Bone marrow (tissue), 2 donors: ENCODE measurements at regions not wholly inside any gene's neighbourhood (a gene's known extent, or its start where the extent isn't known, plus 50 kb on each side); places are given as distances from the start of the nearest gene placed in this dataset.
"Not testable (repeated sequence)": the region's sequence is repeated elsewhere in the genome, so short reads cannot be mapped to it uniquely, and the experiment has no call there.

Source experiments
- DNase-seq, 2 donors: peaks; one replicate each; lab custom pipeline; 2025; lab: John Stamatoyannopoulos, UW

GRCh38 chr3:106078635-106079034 is 209.8 kb upstream of the CBLB start:
- no peak for DNase-seq

- no peak for DNase-seq
Measured at GRCh38 chr3:106082616-106083015, 213.8 kb upstream of the CBLB start.

GRCh38 chr3:106083207-106083606 is 214.4 kb upstream of the CBLB start:
- DNase-seq: no peak

- no peak for DNase-seq
Measured at GRCh38 chr3:106083854-106084253, 215.0 kb upstream of the CBLB start.

GRCh38 chr3:106086038-106086437 is 217.2 kb upstream of the CBLB start:
- DNase-seq: no peak

GRCh38 chr3:106086636-106087035 is 217.8 kb upstream of the CBLB start:
- DNase-seq: no peak

GRCh38 chr3:106088304-106088703 is 219.5 kb upstream of the CBLB start:
- no peak for DNase-seq

- no peak for DNase-seq
Measured at GRCh38 chr3:106088899-106089298, 220.1 kb upstream of the CBLB start.

GRCh38 chr3:106089806-106090205 is 221.0 kb upstream of the CBLB start:
- DNase-seq: no peak

GRCh38 chr3:106092792-106093191 is 224.0 kb upstream of the CBLB start:
- DNase-seq: no peak

- no peak for DNase-seq
Measured at GRCh38 chr3:106093616-106094015, 224.8 kb upstream of the CBLB start.

GRCh38 chr3:106097817-106098435 is 229.1 kb upstream of the CBLB start:
- DNase-seq: no peak

- DNase-seq: peak in 1 of 2 donors; percentile 2
Measured at GRCh38 chr3:106103383-106103782, 234.6 kb upstream of the CBLB start.

- no peak for DNase-seq
Measured at GRCh38 chr3:106104078-106104477, 235.3 kb upstream of the CBLB start.

GRCh38 chr3:106108925-106109324 is 240.1 kb upstream of the CBLB start:
- no peak for DNase-seq

- not testable (repeated sequence) for DNase-seq
Measured at GRCh38 chr3:106112561-106112960, 243.7 kb upstream of the CBLB start.

GRCh38 chr3:106113747-106114146 is 244.9 kb upstream of the CBLB start:
- no peak for DNase-seq

GRCh38 chr3:106114220-106114619 is 245.4 kb upstream of the CBLB start:
- DNase-seq: no peak

GRCh38 chr3:106114848-106115247 is 246.0 kb upstream of the CBLB start:
- no peak for DNase-seq

GRCh38 chr3:106115557-106115956 is 246.7 kb upstream of the CBLB start:
- DNase-seq: no peak

GRCh38 chr3:106116733-106117489 is 248.1 kb upstream of the CBLB start:
- no peak for DNase-seq

- DNase-seq: no peak
Measured at GRCh38 chr3:106117490-106117858, 248.7 kb upstream of the CBLB start.

- DNase-seq: no peak
Measured at GRCh38 chr3:106119614-106120082, 250.8 kb upstream of the CBLB start.

- no peak for DNase-seq
Measured at GRCh38 chr3:106120356-106120755, 251.5 kb upstream of the CBLB start.
